Prostate gland (tissue), 2 donors: ENCODE measurements at regions not wholly inside any gene's neighbourhood (a gene's known extent, or its start where the extent isn't known, plus 50 kb on each side); places are given as distances from the start of the nearest gene placed in this dataset.

ENCODE experiments used
- DNase-seq: peaks from one replicate; pipeline ENCODE4 v3.0.0-alpha.2; 2019; ENCODE audit warnings: low spot score
- H3K27ac ChIP-seq, 2 donors: fragments of 200-600 bp; sonication (generic); 2 replicates each; pipeline ENCODE4 v1.5.1; 2017 to 2019
- H3K27me3 ChIP-seq: fragments of 200-600 bp; sonication (generic); replicated peaks from 2 replicates; pipeline ENCODE4 v1.5.1; 2019; ENCODE audit not compliant: insufficient read depth
- H3K36me3 ChIP-seq, 2 donors: fragments of 200-600 bp; sonication (generic); 1 replicate in 1 of 2; 2 replicates in 1 of 2; pipeline versions ENCODE4 v1.5.1 to v1.8.1; 2017 to 2019
- H3K4me1 ChIP-seq: fragments of 200-600 bp; sonication (generic); replicated peaks from 2 replicates; pipeline ENCODE4 v1.5.1; 2019
- H3K4me3 ChIP-seq, 2 donors: fragments of 200-600 bp; sonication (generic); 2 replicates each; pipeline ENCODE4 v1.5.1; 2017 to 2019
- H3K9me3 ChIP-seq: fragments of 200-600 bp; sonication (generic); 2 replicates; pipeline ENCODE4 v1.5.1; 2017
- CTCF ChIP-seq, 4 experiments: fragments of 200-600 bp in 2 of 4; fragments of 450-650 bp in 2 of 4; sonication (generic) in 2 of 4; IDR thresholded peaks; 1 replicate in 3 of 4; 2 replicates in 1 of 4; pipeline ENCODE4 v1.5.1; 2016 to 2019; ENCODE audit warnings: antibody characterized with exemption in 4 of 4, mild to moderate bottlenecking in 2 of 4, moderate library complexity in 2 of 4
- POLR2A ChIP-seq: fragments of 450-650 bp; IDR thresholded peaks from one replicate; pipeline ENCODE4 v1.6.1; 2016; ENCODE audit warnings: antibody characterized with exemption, mild to moderate bottlenecking
- POLR2AphosphoS5 ChIP-seq: sonication (generic); formaldehyde crosslinking; IDR thresholded peaks from one replicate; pipeline ENCODE4 v1.6.1; 2017; ENCODE audit warnings: antibody characterized with exemption
- WGBS: methylation state at CpG from one replicate; pipeline ENCODE4 v1.1.5; 2018; 5-methylcytosine and 5-hydroxymethylcytosine counted together
- intact Hi-C: fragments of 100-400 bp; cut with DNase I; formaldehyde crosslinking; loops from one replicate; pipeline ENCODE4 v1.14.2; 2022

- H3K36me3 ChIP-seq: no peaks in the 10 kb centered on the region
- no peaks in the 10 kb centered on the region for H3K4me1 ChIP-seq
- H3K9me3 ChIP-seq: no peaks in the 10 kb centered on the region
- intact Hi-C loops: no loop called here
- 85% methylated on average over 9 of the region's 9 CpGs for WGBS
- H3K27ac ChIP-seq: no peak overlapping the region
- H3K4me3 ChIP-seq: no peak overlapping the region
- H3K27me3 ChIP-seq: no peaks in the 10 kb centered on the region
- no peak for TF ChIP-seq CTCF (IDR thresholded peaks at IDR 0.05)
- TF ChIP-seq POLR2AphosphoS5: no peak
- TF ChIP-seq POLR2A: no peak
- no peak for DNase-seq
Measured at GRCh38 chr21:18877917-18878316, 474.3 kb upstream of the TMPRSS15 start.

- intact Hi-C loops: no loop called here
- Histone ChIP-seq H3K27me3 (no peaks in the 10 kb centered on the region), H3K9me3 (no peaks in the 10 kb centered on the region), H3K4me1 (no peaks in the 10 kb centered on the region), H3K4me3 (no peak overlapping the region), H3K36me3 (no peaks in the 10 kb centered on the region), H3K27ac (no peak overlapping the region)
- TF ChIP-seq CTCF (IDR thresholded peaks at IDR 0.05) (no peak), POLR2AphosphoS5 (no peak), POLR2A (no peak)
- DNase-seq: no peak
- 83% methylated on average over 4 of the region's 4 CpGs for WGBS
Measured at GRCh38 chr21:18887922-18888602, 484.5 kb upstream of the TMPRSS15 start.

- TF ChIP-seq CTCF (IDR thresholded peaks at IDR 0.05) (no peak), POLR2AphosphoS5 (no peak), POLR2A (no peak)
- Histone ChIP-seq H3K36me3 (no peaks in the 10 kb centered on the region), H3K27me3 (no peaks in the 10 kb centered on the region), H3K4me1 (no peaks in the 10 kb centered on the region), H3K9me3 (no peaks in the 10 kb centered on the region), H3K4me3 (no peak overlapping the region), H3K27ac (no peak overlapping the region)
- intact Hi-C loops: no loop called here
- DNase-seq: no peak
- WGBS: 63% methylated on average over 2 of the region's 2 CpGs
Measured at GRCh38 chr21:18893406-18893805, 489.8 kb upstream of the TMPRSS15 start.

- H3K9me3 ChIP-seq: no peaks in the 10 kb centered on the region
- no peak for DNase-seq
- H3K4me1 ChIP-seq: no peaks in the 10 kb centered on the region
- 28% methylated on average over 1 of the region's 1 CpG for WGBS
- TF ChIP-seq POLR2A (no peak), CTCF (IDR thresholded peaks at IDR 0.05) (no peak)
- no peaks in the 10 kb centered on the region for H3K36me3 ChIP-seq
- no peak overlapping the region for H3K27ac ChIP-seq
- H3K4me3 ChIP-seq: no peak overlapping the region
- H3K27me3 ChIP-seq: no peaks in the 10 kb centered on the region
- intact Hi-C loops: no loop called here
Measured at GRCh38 chr21:18894387-18894786, 490.8 kb upstream of the TMPRSS15 start.

GRCh38 chr21:18899261-18899660, 495.7 kb upstream of the TMPRSS15 start:
- Histone ChIP-seq H3K4me1 (no peaks in the 10 kb centered on the region), H3K9me3 (no peaks in the 10 kb centered on the region), H3K4me3 (no peak overlapping the region), H3K36me3 (no peaks in the 10 kb centered on the region), H3K27me3 (no peaks in the 10 kb centered on the region), H3K27ac (no peak overlapping the region)
- no peak for DNase-seq
- intact Hi-C loops: no loop called here
- TF ChIP-seq CTCF (IDR thresholded peaks at IDR 0.05) (no peak), POLR2AphosphoS5 (no peak), POLR2A (no peak)
